ES-I3 (cell line): ENCODE measurements at regions not wholly inside any gene's neighbourhood (a gene's known extent, or its start where the extent isn't known, plus 50 kb on each side); places are given as distances from the start of the nearest gene placed in this dataset.

Source experiments
- H3K36me3 ChIP-seq: 2 replicates; pipeline ENCODE4 v1.6.1; 2013; ENCODE audit warnings: mild to moderate bottlenecking, low read length, control low read depth, moderate library complexity; ENCODE audit not compliant: insufficient read depth
- H3K4me1 ChIP-seq: 2 replicates; pipeline ENCODE4 v1.6.1; 2013; ENCODE audit warnings: mild to moderate bottlenecking, control low read depth, low read length; ENCODE audit not compliant: insufficient read depth
- H3K9ac ChIP-seq: 2 replicates; pipeline ENCODE4 v1.6.1; 2013; ENCODE audit warnings: low read depth, mild to moderate bottlenecking, low read length, moderate library complexity
- H3K9me3 ChIP-seq: 2 replicates; pipeline ENCODE4 v1.6.1; 2013; ENCODE audit warnings: mild to moderate bottlenecking, low read length, moderate library complexity; ENCODE audit not compliant: control insufficient read depth, insufficient read depth

DNA sequence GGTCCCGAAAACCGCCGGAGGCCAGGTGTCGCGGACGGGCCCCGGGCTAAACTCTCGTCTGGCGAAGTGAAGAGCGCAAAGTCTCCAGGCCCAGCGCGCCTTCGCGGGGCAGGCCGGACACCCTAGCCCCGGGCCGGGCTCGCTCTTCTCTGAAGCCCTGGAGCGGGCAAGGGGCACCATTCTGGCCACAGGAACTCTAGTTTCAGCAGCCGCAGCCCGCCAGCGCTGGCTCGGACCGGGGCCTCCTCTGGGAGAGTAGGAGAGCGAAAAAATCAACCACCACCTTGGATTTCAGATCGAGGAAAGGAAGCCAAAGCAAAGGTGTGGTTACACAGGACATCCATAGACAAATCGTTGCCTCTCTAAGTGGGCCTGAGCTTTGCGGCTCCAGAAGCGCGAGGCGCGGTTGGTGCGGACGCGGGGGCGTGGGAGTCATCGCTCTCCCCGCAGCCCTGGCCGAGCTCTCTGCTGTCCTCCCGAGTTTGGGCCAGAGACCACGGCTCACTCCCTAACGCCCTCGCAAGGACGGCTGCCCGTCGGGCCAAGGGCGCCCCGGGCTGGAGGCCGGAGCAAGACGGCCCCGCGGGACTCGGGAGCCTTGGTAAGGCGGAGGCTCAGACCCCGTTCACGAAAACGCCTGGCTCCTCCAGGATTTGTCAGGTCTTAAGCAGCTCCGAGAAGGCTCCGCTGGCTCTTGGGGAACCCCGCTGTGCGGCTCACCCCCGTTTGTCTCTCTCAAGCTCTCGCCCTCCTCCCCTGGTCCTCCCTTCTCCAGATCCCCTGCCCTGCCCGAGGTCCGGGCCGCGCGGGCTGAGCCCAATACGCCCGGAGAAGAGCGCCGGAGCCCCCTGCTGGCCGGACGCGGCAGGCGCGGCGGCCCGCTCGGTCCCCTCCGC lies 132.9 kb upstream of the DPYD start:
- Histone ChIP-seq H3K9me3 (no peaks in the 10 kb centered on the region), H3K9ac (peak overlapping the region; percentile 85), H3K4me1 (peaks cover 9% of the 10 kb centered on the region), H3K36me3 (no peaks in the 10 kb centered on the region)

DNA sequence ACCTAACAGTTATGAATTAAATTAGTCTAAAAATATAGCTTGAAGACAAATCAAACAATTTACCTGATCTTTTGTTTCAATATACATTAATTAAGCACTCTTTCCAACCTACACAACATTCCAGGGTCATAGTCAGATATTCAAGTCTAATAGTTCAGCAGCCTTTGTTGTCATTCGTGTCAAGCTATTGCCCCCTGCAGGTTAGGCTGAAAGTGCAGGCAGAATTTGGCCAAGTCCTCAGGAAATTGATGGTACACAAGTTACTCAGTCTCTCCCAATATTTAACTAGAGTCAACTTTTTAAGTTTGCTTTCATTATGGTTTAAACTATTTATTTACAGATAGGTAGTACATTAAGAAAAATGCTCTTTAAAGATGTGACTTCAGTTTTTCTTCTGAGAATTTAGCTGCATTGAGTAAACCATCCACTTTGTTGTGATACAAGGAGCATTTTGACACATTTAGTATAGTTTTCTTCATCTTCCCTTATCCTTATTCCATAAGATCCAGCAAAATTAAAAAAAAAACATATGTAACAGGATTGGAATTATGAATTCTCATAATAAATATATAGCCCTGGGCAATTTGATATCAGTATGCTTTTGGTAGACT lies 130.3 kb upstream of the DPYD start:
- Histone ChIP-seq H3K36me3 (no peaks in the 10 kb centered on the region), H3K9me3 (no peaks in the 10 kb centered on the region), H3K4me1 (peaks cover 1% of the 10 kb centered on the region), H3K9ac (no peak overlapping the region)

DNA sequence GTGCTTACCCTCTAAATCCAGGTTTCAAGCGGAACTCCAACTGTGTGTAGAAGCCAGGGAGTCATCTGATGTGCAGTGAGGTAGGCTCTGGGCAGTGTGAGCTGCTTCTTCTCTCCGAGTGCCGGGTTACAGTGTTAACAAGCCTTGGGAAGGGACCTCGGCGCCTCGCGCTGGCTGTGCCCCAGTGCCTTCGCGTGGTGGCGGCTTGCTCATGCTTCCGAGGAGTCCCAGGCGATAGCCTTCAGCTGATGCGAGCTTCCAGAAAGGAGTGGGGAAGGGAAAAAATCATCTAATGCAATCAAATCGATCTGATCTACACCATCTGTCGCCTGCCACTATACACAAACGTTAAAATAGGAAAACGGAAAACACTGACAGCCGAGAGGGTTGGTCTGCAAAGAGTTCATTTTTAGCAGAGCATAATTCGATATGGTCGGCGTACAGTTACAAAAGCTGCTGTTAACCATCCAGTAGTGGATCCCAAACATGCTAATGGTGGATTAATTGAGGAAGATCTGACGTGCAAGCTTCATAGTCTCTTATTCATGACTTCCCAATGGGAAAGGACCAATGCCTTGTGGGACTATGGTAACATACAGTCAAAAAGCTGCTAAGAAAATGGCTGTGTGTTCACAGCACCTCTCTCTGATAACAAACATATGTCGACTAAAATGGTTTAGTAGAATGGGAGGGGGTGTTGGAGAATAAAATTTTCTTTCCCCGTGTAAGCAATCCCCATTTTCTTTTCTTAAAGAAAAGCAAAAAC lies 128.7 kb upstream of the DPYD start:
- Histone ChIP-seq H3K4me1 (no peaks in the 10 kb centered on the region), H3K9me3 (no peaks in the 10 kb centered on the region), H3K36me3 (no peaks in the 10 kb centered on the region), H3K9ac (peak overlapping the region; percentile 23; the same call in 1 of the 2 replicates)

DNA sequence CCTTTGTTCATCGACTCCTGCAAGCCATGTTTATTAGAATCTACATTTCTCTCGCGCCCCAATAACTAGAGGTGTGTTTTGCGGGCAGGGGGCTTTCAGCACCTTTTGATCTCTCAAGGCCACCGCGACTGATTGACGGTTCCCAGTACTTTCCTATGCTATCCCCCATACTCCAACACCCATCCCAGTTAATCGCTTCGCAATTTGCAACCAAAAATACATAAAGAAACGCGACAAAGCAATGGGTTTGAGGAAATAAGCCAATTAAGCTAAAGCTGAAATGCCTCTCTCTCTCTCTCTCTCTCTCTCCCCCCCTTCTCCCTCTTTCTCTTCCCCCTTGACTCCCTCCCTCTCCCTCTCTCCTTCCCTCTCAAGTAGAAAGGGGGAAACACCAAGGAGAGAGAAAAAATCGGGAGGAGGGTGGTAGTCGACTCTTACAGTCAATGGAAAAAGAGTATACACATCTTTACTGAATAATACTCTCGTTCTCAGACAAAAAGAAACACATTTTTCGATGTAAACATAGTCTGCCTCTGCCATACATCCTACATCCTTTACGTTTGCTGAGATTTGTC lies 128.0 kb upstream of the DPYD start:
- Histone ChIP-seq H3K36me3 (no peaks in the 10 kb centered on the region), H3K4me1 (no peaks in the 10 kb centered on the region), H3K9me3 (no peaks in the 10 kb centered on the region), H3K9ac (peak overlapping the region; percentile 23; the same call in 1 of the 2 replicates)

DNA sequence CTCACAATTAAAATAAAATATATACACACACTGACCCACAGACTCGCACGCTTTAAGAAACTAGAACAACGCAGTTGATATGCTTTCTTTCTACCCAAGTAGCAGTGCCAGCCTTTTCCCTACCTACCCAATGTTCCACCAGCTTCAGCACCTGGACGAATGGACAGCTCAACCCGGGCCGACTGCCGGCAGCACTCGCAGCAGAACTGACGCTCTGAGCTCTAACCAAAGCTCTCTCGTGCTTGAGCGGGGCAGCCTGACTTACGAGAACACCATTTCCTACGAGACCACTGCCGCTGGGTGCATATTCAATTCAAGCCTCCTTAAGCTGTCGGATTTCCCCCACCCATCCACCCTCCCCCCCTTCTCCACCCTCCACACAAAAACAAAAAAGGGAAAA lies 127.4 kb upstream of the DPYD start:
- Histone ChIP-seq H3K9ac (peak overlapping the region; percentile 23; the same call in 1 of the 2 replicates), H3K36me3 (no peaks in the 10 kb centered on the region), H3K4me1 (no peaks in the 10 kb centered on the region), H3K9me3 (no peaks in the 10 kb centered on the region)

DNA sequence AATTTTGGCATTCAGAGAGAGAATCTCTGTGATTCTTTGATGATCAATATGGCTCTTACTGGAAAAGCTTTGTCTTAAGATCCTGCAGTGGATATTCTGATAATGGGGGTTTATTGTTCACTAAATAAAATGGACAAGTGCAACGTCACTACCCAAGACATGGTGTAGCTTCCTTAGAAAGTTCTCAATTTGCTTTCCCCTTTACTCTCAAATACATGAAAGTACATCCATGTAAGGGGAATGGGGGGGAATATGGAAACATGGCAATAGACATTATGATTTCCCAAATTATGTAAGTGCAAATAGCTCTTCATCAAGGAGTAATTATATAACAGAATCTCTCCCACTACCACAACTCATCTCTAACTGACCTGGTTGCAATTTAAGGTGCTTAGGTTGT lies 126.3 kb upstream of the DPYD start:
- Histone ChIP-seq H3K9ac (no peak overlapping the region), H3K36me3 (no peaks in the 10 kb centered on the region), H3K9me3 (no peaks in the 10 kb centered on the region), H3K4me1 (no peaks in the 10 kb centered on the region)

DNA sequence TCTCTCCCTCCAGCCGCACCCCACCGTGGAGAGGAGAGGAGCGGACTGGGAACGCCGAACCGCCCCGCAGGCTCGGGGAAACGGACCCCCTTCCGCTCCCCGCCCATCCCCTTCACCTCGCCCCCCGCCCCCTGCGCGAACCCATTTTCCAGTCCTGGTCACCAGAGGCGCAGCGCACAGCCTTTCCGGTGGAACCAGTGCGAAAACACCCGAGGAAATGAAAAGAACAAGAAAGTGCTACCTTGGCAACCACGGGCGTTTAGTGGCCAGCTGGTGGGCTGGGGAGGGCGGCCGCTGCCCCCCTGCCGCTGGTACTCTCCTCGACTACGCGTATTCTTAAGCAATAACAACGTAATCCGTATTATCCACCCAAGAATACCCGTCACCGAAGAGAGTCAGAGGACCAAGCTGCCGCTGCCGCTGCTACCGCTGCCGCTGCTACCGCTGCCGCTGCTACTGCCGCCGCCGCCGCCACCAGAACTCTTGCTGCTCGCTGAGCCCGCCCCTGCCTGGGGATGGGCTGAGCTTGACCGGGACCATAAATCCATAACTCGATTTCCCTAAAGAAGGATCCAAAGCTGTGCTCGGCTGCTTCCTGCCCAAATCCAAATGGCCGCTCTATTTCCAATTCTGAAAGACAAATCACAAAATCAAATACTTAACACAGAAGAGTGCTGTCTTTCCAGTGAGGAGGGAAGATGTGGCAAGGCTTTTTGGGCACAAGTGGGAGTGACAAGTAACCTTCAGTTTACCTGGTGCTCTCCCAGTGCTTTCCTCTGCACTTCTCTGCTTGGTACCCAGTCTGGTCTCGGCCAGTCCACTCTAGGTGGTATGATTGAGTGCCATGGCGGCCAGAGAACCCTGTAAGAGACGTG lies 125.2 kb upstream of the DPYD start:
- H3K9ac ChIP-seq = peak overlapping the region; percentile 66; the same call in 1 of the 2 replicates
- H3K9me3 ChIP-seq = no peaks in the 10 kb centered on the region
- no peaks in the 10 kb centered on the region for H3K4me1 ChIP-seq
- H3K36me3 ChIP-seq = no peaks in the 10 kb centered on the region

DNA sequence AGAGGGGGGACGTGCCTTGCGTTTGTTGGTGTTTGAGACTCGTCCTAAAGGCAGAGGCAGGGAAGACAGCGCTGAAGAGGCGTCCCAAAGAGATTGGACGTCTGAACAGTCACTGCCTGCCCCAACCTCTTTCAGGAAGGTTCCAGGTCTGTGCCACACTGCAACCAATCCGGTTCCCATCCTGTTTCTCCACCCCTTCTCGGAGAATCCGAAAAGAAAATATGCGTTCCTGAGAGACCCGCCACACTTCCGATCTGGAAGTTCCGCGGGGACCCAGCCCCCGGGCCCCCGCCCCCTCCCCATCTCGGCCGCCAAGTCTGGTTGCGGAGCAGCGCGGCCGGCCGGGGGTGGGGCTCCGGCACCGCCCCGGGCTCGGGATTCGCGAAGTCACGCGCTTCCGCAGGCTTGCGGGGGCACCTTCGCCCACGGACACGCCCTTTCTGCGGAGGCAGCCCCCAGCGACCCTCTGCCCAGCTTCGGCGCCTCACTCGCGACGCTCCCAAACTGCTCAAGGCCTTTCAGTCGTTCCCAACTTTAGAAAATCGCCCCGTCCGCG lies 124.5 kb upstream of the DPYD start:
- Histone ChIP-seq H3K36me3 (no peaks in the 10 kb centered on the region), H3K4me1 (no peaks in the 10 kb centered on the region), H3K9me3 (no peaks in the 10 kb centered on the region), H3K9ac (peak overlapping the region; percentile 66)

DNA sequence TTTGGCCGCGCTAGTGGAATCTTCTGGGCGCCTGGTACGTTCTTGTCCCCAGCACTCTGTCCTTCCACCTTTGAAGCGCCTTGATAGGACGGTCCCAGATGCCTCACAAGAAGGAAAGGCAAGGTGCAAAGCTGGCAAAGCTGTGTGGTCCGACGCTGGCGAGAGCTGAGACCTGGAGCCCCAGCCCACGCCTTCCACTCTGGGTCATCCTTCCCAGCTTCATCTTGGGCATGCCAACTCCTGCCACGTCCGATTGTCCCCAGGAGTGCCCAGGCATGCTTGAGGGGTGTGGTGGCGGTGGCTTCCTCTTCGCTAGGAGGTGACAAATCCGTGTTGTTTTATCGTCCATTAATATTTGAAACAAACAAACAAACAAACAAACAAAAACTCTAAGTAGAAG lies 123.9 kb upstream of the DPYD start:
- H3K36me3 ChIP-seq = no peaks in the 10 kb centered on the region
- no peaks in the 10 kb centered on the region for H3K4me1 ChIP-seq
- H3K9me3 ChIP-seq = no peaks in the 10 kb centered on the region
- H3K9ac ChIP-seq = peak overlapping the region; percentile 66

DNA sequence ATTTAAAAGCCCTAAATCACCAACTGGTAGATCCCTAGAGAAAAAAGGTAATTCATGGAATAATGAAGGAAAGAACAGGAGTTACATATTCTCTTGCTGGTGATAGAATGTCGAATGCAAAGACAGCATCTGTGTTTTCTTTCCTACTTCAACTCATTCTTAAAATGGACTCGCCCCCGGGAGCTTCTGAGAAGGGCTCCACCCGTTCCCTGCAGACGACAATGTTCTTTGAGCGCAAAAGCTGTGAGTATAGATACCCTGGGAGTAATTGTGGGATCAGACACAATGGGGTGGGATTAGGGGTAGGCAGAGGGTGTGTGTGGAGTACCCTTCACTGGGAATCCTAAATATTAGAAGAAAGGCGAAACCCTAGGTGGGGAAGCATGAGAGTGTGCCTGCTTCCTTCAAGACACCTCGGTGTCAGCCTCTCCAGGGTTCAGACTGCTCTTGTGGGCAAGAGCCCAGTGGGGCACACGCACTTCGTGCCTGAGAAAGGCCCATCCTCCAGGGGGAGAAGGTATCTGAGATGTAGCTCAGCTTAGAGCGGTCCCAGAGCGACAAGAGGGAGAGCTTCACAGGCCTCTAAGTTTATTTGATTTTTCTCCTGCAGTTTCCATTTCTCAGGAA lies 123.3 kb upstream of the DPYD start:
- Histone ChIP-seq H3K4me1 (no peaks in the 10 kb centered on the region), H3K9me3 (no peaks in the 10 kb centered on the region), H3K9ac (peak overlapping the region; percentile 66; the same call in 1 of the 2 replicates), H3K36me3 (no peaks in the 10 kb centered on the region)

DNA sequence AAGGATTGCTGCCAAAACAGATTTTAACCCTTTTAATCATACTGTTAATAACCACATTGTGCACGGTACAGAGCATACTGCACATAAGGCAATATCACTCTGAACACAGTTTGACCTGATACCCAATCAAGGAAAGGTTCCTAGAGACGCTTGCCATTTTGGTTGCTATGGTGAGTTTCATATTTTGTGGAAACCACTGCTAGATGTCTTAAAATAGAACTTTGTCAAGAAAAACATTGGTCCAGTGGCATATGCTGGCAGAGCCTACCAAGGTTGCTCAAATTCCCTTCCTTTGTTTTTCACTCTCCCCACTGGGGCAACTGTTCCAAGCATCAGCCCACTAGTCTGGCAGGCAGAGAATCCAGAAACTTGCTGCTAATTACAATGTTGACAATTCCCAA lies 114.8 kb upstream of the DPYD start:
- no peak overlapping the region for H3K9ac ChIP-seq
- H3K9me3 ChIP-seq = no peaks in the 10 kb centered on the region
- no peaks in the 10 kb centered on the region for H3K4me1 ChIP-seq
- H3K36me3 ChIP-seq = no peaks in the 10 kb centered on the region

DNA sequence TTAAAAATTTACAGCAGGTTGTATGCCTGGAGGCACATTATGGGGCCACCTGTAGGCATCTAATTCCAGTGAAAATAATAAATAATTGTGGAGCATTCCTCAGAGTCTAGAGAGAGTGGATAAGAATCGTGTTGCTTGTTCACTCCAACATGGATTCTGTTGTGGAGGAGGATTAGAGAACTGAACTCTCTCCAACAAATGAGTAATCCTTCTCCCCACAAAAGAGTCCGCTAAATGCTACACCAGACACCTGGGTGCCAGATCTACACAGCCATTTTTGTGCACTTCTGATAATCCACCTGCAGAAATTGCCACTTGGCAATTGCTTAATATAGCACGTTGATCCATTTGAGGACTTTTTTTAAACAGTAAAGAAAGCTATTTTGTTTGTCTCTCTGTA lies 113.7 kb upstream of the DPYD start:
- H3K9ac ChIP-seq = no peak overlapping the region
- no peaks in the 10 kb centered on the region for H3K36me3 ChIP-seq
- no peaks in the 10 kb centered on the region for H3K9me3 ChIP-seq
- no peaks in the 10 kb centered on the region for H3K4me1 ChIP-seq

DNA sequence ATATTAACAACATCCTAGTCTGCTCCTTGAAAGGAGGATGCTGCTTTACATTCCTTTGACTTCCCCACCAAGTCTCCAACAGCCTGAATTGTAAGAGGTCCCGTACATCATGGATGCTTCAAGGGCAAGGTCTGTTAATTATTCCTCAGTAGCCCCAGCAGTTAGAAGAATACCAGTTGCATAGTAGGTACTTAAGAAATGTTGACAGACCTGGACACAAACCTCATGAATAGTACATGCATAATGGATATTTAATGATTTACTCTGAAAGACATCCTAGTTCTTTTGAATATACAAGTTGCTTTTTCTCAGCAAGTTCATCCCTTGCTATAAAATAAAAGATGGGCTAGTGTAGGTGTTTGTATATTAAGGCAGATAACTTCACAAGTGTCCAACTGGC lies 112.1 kb upstream of the DPYD start:
- no peak overlapping the region for H3K9ac ChIP-seq
- no peaks in the 10 kb centered on the region for H3K4me1 ChIP-seq
- H3K9me3 ChIP-seq = no peaks in the 10 kb centered on the region
- no peaks in the 10 kb centered on the region for H3K36me3 ChIP-seq
